ENCODE measurements at regions not wholly inside any gene's neighbourhood (a gene's known extent, or its start where the extent isn't known, plus 50 kb on each side); places are given as distances from the start of the nearest gene placed in this dataset.

DNA sequence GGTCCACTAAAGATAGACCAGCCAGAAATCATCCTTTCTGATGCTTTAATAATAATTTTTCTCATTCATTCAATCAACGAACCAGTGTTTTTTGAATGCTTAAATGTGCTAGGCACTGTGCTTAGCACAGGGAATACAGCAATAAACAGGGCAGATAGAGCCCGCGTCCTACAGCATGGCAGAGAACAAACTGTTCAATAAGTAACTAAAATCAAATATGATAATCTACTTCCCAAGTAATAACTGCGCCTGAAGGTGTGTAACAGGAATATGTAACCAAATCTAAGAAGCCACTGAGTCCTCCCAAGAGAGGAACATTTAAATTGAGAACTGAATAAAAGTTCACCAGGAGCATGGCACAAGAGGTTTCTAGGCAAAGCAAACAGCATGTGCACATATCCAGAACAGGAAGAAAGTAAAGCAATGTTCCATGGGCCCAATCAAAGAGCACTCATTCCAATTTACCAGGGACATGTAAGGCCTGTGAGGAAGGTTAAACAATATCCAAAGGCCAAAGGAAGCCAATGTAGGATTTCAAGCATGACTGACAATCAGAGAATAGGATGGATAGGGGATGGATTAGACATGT lies 311.0 kb upstream of the RARB start:
- no peak for DNase-seq

DNA sequence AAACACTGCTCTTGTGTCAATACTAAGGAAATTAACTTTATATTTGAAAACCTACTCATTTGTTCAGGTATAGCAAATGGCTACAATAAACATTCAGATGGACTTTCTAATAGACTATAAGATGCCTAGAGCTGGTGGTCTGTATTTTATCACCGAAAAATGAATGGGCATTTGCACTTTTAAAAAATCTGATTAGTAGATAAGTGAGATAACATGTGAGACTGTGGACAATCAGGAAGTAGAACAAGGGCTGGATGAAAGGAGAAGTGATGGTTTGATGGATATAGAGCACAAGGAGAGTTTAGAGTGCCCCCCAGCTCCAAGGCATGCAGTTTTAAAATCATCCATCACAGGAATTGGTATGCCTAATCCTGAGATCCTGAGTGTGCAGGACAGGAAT lies 308.4 kb upstream of the RARB start:
- no peak for DNase-seq

DNA sequence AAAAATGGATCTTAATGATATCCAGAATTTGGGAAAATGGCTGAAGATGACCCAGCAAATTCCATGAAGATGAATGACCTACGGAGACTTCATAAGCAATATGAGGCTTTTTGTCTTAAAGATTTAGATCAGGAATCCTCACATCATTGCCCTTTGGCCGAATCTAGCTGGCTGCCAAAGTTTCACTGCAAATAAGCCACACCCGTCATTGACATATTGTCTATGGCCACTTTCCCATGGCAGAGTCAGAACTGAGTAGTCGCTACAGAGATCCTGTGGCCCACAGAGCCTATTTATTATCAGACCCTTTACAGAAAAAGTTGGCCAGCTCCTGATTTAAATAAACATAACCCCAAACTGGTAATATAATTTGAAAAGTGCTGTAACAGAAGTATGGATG lies 307.4 kb upstream of the RARB start:
- DNase-seq: no peak

DNA sequence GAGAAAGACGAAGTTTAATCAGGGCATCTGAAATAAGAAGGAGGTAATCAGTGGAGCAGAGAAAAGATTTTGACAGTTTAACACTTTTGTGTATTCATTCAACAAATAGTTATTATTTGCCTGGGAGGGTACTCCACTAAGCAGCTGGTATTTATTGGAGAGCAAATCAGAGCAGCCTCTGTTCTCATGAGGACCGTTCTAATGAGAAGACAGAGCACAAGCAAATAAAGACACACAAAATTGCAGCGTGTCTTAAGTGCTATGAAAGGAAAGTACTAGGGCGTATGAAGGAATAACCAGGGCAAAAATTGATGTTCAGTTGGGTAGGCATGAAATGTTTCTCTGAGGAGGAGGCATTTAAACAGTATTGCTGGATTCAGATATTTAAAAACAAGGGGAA lies 302.9 kb upstream of the RARB start:
- DNase-seq: no peak

DNA sequence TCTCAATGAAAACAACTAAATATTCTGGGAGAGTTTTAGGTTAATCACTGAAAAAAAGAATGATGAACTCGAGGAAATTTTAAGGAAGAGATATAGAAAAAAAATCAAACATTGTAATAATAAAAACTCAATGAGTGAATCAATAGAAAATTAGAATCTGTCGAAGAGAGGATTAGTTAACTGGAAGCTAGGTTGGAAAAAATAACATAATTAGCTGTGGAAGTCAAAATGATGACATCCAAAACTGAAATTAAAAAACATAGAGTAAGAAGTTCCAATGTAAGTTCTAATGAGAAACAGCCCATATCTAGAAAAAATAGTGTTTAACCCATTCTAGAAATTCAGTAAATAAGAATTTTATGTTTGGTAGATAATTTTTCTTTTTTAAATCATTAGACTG lies 299.3 kb upstream of the RARB start:
- no peak for DNase-seq

DNA sequence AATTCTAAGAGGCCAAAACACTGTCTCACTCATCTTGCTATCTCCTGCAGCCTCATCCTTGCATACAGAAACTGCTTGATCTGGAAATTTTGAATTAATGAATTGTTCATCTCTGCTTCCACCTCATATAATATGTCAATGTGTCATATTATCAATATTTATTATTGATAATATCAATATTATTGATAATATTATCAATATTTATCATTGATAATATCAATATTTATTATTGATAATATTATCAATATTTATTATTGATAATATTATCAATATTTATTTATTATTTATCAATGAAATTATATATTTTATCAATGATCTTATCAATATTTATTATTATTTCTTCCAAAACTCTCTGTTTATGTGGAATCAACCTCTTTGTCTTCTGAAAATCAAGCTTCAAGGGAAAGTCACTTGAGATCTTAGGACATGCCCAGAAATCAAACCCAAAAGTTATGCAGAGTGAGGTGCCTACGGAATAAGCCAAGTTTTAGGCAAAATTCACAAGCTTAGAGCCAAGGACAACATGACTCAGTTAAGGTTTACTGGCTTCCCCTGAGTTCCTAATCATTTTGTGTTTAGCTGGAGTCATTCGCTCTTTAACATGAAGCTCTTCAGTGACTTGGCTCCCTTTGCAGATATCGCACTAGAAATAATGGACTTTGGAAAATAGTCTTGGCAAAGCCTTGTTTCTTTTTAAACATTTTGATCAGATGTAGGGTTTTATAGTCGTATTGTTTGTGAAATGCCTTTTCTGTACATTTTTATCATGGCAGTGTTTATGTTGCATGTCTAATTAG lies 297.1 kb upstream of the RARB start:
- no peak for DNase-seq

DNA sequence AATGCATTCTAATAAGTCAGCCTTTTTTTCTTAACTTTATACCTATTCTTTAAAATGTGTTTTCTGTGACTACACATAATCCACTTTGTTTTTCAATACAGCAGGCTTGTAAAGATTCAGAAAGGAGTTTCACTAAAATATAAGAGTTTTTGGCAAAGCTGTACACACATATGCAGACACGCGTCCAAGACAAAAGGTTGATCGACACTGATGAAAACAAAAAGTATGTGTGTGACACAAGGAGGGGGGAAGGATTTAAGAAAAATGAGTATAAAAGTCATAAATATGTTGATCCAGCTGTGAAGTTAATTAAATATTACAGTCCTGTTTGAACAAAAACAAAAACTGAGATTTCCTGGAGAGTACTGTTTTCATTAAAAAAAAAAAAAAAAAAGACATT lies 294.5 kb upstream of the RARB start:
- DNase-seq: no peak

DNA sequence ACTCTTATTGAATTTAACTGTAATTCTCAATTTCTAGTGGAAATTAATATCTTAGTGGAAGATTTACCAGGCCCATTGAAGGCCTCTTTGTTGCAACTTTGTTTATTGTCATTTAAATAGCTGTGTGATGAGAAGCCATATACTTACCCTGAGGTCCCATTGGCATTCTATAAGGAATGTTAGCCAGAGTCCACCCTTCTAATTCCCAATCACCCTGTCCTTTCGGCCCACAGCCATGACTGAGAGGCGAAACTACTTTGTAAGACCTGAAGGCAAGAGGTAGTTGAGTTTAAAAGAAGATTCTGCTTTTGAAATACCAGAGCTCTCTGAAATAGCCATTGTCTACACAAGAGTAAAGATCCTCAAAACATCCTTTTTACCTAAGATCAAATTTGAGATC lies 290.5 kb upstream of the RARB start:
- DNase-seq: no peak

DNA sequence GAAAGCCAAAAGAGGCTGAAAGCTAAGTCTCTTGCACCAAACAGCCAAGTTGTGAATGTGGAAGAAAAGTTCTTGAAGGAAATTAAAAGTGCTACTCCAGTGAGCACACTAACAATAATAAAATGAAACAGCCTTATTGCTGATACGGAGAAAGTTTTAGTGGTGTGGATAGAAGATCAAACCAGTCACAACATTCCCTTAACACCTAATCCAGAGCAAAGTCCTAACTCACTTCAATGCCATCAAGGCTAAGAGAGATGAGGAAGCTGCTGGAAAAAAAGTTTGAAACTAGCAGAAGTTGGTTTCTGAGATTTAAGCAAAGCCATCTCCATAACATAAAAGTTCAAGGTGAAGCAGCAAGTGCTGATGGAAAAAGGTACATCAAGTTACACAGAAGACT lies 288.8 kb upstream of the RARB start:
- no peak for DNase-seq

DNA sequence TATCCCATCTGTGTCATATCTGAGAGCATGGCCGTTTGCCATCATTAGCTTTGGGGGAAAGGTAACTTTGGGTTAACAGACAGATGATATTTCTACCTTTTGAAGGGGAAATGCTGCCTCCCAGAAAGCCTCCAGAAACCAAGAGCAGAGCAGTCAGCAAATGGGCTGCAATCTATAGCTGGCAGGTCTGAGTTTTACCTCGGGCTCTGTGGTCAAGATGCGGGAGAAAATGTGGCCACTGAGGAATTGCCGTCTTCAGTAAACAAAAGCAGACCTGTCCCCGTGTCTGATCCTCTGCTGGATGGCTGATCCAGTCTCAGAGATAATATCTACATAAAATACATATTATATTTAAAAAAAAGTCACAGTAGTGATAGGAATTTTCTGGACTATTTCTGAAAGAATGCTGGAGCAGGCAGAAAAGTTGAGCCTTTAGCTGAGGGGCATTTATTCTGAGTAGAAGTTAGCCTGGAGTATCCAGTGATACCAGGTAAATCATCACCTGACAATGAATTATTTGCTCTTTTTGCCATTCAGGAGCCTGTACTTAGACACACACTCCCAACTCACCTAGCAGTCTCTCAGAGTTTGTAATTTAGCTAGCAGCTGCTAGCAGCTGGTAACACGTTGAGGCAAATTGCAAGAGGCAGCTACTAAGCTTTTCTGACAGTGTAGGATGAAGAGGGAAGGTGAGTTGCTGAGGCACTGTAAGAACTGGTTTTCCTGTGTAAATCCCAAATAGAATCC lies 285.3 kb upstream of the RARB start:
- no peak for DNase-seq

DNA sequence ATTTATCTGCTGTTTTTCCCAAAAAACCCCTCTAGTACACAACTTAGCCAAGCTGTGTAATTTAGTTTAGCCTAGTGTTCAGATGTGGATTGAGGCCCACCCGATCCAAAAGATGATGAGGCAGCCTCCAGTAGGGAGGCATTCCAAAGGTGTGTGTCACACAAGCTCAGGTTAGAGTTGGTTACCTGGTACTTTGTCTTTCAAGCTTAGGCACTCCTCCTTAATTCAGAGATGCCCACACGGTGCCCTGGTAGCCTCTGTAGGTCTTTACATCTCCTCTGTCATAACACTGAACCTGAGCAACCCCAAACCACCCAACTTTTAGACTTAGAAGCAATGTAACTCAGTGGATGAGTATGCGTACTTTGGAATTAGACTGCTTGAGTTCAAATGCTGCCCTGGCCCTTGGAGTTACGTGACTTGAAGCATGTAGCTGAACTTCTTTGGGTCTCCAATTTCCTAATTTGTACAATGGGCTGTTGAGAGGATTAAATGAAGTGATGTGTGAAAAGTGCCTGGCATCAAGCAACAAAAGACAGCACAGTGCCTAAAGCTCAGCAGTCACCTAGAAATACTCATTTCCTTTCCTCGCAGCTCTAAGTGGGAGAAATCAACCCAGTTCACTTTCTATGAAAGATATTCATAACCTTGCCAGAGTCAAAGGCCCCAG lies 284.6 kb upstream of the RARB start:
- no peak for DNase-seq

DNA sequence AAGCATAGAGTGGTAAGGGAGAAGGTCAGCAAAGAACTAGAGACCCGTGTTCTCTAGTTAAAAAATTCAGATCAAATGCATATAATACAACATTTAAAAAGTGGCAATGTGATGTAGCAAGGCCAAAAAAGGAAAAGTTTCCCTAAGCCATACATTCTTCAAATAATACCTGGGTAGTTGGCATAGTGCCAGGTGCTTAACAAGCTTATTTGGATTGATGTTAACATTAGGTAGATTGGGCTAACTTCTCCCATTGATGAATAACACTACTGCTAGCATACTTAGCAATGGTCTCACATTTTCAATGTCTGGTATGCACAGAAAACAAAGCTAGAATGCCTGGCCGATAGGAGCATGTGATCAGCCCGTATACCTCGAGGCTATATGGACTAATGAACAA lies 283.6 kb upstream of the RARB start:
- no peak for DNase-seq

DNA sequence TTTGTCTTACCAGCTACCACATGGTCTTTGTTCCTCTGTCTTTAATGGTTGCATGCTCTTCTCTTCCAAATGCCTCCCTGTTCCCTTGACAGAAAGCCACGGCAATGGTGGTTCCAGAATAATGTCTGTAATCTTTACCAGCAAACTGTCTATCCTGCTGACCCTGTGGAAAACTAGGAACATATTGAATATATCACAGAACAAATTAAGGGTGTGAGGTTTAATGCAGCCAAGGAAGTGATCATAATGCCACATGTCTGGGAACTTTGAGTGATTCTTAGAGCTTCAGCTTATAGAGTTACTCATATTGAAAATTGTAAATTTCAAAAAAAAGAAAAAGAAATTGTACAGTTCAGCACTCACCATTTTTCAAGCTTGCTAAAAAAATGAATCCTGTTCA lies 282.9 kb upstream of the RARB start:
- DNase-seq: no peak

DNA sequence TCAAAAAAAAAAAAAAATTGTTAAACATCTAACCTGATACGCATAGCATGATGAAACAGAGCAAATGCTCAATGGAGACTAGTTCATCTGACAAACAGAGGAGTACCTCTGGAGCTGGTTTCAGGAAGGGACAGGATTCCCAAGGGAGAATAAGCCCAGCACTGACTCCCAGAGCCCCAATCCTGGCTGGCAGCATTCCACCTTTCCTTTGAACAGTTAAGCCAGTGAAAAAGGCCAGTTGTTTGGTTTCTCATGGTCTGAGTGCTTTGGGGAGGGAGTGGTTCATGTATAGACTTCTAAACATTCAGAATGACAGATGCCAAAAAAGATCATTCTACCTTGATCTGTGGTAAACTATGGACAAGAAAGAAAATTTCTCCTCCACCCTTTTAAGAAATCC lies 277.9 kb upstream of the RARB start:
- no peak for DNase-seq

DNA sequence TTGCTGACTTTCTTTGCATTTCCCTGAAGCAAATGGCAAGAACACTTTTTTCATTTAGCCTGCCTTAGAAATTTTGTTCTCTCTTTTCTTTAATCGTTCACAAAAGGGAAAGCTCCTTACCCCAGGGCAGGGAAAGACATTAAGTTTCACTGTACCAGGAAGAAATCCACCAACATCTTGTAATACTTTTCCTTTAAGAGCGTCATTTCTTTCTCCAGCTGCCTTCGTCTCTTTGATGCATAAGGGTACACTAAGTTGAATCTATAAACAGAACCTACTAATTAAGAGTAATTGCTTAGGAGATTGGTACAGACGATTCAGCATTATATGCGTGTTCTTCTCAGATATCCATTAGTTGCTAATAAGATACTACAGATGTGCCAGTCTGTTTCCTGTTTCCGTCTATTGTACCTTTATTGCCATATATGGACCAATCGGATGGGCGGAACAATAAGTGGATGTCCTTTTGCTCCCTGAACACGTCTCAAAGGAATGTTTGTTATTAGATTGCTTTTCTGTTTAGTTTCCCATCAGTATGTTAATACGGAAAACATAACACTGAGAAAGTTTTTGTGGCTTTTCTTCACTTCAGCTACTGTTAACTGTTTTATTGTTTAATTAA lies 276.7 kb upstream of the RARB start:
- DNase-seq: no peak

DNA sequence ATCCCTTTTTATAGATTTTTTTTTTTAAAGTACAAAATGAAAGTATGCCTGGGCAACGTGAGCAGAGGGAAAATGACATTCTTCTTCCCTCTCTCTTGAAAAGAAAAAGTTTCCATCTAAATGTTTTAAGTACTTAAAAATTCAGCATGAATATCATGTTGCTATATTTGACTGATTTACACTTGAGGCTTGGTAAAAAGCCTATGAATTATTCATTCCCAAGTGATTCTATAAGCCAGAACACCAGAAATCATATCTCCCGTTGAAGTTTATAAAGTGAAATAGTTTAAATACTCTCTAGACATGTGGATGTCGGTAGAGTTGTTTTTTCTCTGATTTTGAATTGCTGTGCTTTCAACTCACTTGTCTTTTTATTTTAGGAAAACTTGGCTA lies 276.2 kb upstream of the RARB start:
- no peak for DNase-seq

DNA sequence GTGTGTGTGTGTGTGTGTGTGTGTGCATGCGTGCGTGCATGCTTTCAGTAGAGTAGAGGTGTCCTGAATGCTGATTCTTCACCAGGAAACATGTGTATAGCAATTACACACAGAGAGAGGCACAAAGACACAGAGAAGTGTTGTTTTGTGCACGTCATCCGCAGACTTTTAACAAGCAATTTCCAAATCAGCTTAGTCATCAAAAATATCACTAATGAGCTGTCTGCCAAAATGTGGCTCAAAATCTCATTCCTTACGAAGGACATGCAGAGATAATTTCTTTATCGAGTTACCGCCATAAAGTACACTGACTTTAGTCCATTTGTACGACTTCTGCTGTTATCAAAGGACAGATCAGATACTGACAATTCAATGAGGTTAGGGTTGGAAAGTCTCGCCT lies 274.9 kb upstream of the RARB start:
- no peak for DNase-seq

DNA sequence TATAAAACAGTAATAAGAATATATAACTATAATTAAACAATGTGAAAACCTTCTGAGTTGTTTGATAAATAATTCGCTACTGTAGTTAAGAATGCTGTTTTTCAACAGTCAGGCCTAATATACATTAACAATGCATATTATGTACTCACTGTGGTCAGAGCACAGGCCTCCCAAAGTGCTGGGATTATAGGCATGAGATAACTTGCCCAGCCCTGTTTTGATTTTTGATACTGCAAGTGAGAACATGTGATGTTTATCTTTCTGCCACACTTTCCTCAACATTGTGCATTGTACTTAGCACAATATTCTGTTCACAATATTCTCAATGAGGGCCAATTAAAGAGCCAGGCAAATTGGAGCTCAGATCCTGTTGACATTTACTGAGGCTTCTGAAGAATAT lies 274.5 kb upstream of the RARB start:
- DNase-seq: no peak

DNA sequence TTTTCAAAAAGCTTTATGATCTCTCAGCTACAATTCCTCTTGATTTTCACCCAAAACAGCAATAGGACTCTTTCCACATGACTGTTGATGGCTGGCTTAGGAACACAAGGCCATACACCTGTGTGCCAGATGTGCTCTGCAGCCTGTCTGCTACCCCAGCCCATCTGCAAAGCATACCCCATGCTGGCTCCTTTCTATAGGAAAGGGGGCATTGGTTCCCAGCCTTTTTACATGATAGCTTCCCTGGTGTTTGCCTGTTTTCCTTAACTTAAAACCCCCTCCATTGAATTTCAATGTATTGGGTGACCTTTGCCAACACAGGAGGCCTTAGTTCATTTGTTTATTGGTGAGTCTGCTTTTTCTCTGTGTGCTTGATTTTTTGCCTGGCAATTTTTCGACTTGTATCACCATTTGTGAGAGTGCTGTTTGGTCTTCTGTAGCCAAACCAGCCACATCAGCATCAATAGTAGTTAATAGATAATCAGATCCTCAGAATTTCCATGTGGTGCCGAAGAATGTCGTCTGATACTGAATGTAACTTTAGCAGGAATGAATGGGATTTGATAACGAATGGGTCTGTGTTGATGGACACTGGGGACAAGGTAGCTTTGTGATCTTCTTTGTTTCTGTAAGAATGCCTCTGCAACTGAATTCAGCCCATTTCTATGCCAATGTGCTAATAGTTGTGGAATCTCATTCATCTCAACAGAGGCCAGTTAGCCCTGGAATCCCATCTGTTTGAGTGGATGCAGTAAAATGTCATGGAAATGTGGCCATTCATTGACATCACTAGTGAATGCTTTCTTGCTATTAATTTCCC lies 272.2 kb upstream of the RARB start:
- no peak for DNase-seq

DNA sequence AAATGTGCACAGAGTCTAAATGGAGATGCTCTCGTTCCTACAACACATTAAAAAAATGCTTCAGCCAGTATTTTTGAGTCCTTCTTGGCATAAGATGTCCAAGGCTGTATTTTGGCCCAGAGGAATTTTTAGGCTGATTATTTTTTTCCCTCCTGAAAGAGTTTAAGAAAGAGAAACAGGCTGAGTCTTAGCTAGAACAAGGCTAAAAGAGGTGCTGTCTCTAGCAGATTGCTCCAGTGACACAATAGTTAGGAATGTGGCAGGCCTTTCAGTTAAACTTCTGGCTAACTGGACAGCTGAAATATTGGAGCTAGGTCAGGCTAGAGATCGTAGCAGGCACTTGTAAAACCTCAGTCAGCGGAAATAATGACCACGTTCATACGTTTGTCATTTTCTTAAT lies 271.4 kb upstream of the RARB start:
- DNase-seq: no peak

DNA sequence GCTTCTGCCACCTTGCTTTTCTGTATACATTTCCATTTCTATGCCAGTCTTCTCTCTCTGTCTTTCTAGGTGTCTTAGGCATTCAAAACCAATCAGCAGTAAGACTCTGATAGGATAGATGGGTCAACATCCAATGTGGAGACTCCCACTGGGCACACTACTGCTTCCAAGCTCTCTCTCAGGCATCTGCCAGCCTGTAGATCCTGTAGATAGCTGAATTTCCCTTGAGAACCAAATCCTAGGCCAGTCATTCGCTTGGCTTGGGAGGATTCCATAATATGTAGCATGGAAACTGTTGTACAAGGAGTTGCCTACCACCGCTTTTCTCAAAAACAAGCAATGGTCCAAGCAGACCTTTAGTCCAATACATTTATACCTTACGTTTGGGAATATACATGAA lies 262.8 kb upstream of the RARB start:
- no peak for DNase-seq

DNA sequence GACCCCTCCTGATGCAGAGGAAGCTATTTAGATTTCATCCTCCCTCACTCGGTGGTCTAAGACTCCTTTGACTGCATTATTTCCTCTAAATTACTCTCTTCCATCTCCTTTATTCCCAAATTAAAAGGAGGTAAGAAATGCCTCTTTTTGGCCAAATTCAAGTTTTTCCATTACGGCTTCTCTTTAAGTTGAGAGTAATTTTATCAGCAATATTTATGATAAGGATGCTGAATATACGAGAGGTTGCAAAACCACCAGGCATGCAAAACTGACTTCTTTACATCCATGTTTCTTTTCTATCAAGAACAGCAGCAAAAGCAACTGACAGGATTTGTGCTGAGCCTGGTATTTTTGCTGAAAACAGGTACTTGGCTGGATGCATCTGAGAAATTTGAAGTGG lies 262.0 kb upstream of the RARB start:
- no peak for DNase-seq

DNA sequence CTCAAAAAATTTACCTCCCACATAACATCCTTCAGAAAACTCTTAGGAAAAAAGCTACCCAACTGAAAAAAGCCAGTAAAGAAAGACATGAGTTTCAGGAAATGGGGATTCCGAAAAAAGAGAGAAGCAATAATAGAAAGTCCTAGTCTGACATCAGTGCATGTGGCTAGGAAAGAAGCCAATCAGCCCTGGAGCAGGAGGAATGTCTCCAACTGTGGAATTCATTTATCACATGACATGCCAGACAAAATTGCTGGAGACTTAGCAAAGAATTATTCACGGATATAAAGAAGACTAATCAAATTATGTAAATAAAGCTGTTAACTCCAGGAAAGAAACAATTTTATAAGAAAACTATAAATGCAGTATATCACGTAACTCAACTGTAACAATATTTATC lies 258.9 kb upstream of the RARB start:
- DNase-seq: no peak

All from activated effector memory CD4-positive, alpha-beta T cell treated with anti-CD3 and anti-CD28 coated beads, Interleukin-2, amount 50 U/mL, for 16 hours (primary cell).